ENCODE measurements at regions not wholly inside any gene's neighbourhood (a gene's known extent, or its start where the extent isn't known, plus 50 kb on each side); places are given as distances from the start of the nearest gene placed in this dataset.

DNA sequence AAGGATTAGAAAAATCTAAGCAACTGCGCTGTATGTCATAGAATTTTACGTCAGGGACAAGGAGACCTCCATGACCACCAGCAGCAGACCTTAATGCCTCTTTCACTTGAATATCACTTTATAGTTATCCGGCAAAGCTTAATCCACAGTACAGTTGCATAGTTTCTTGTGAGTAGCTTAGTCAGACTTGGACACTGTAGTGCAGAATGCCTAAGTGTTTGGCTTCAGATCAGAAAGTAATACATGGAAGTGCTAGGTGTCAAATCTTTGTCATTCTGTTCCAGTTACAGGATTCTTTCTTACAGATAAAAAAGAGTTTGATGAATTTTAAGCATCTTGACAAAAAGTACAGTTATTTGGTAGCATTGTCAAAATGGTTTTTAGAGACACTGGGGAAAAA, 239.9 kb upstream of the PAPPA start:
- CTCF ChIA-PET, result no interaction called here
- H3K36me3 ChIP-seq (ENCODE audit: control insufficient read depth, insufficient read depth, low read length), result no peaks in the 10 kb centered on the region
- no peaks in the 10 kb centered on the region for H3K9me3 ChIP-seq (ENCODE audit: control insufficient read depth, insufficient read depth, low read depth, low read length)
- DNase-seq (ENCODE audit: low read depth, low spot score), result no peak
- H3K4me3 ChIP-seq (ENCODE audit: low read depth in 2 of 2, low read length in 2 of 2), result no peak overlapping the region
- BruUV-seq (replicated peaks), result no TSS peak
- intact Hi-C loops (cut with micrococcal nuclease; ENCODE audit: unreplicated experiment) (no loop called here), in situ Hi-C loops (cut with HindIII; ENCODE audit: low pct_unique_long_range_greater_than_20kb, low sequenced_read_pairs) (no loop called here)
- no peak for ATAC-seq
- H3K4me1 ChIP-seq (ENCODE audit: control insufficient read depth, insufficient read depth, low read length), result no peaks in the 10 kb centered on the region
- no peak overlapping the region for H3K27ac ChIP-seq (ENCODE audit: low read length)
- H3K27me3 ChIP-seq (ENCODE audit: control insufficient read depth, insufficient read depth, low read length), result no peaks in the 10 kb centered on the region
- TF ChIP-seq TCF7L2 (IDR thresholded peaks at IDR 0.05; ENCODE audit: low read depth, low read length), result no peak
- no peak for TF ChIP-seq POLR2AphosphoS5 (IDR thresholded peaks at IDR 0.05; ENCODE audit: low read depth, low read length)
- no peak for TF ChIP-seq REST (IDR thresholded peaks at IDR 0.05; ENCODE audit: insufficient read depth in 1 of 2, low read depth in 2 of 2, low read length in 1 of 2)
- TF ChIP-seq SIN3A (IDR thresholded peaks at IDR 0.05; ENCODE audit: borderline replicate concordance, insufficient read depth, low read depth, low read length), result no peak
- no peak for TF ChIP-seq CTCF (IDR thresholded peaks at IDR 0.05)
- POLR2A ChIA-PET, result no interaction called here

GRCh38 chr9:115914291-115914690, 239.3 kb upstream of the PAPPA start:
- TF ChIP-seq REST (IDR thresholded peaks at IDR 0.05; ENCODE audit: insufficient read depth in 1 of 2, low read depth in 2 of 2, low read length in 1 of 2) (no peak), CTCF (IDR thresholded peaks at IDR 0.05) (no peak), TCF7L2 (IDR thresholded peaks at IDR 0.05; ENCODE audit: low read depth, low read length) (no peak)
- H3K9me3 ChIP-seq (ENCODE audit: control insufficient read depth, insufficient read depth, low read depth, low read length), result no peaks in the 10 kb centered on the region
- ATAC-seq, result no peak
- in situ Hi-C loops (cut with HindIII; ENCODE audit: low pct_unique_long_range_greater_than_20kb, low sequenced_read_pairs), result no loop called here
- DNase-seq (ENCODE audit: low read depth, low spot score), result no peak
- H3K4me3 ChIP-seq (ENCODE audit: low read depth in 2 of 2, low read length in 2 of 2), result no peak overlapping the region
- H3K4me1 ChIP-seq (ENCODE audit: control insufficient read depth, insufficient read depth, low read length), result no peaks in the 10 kb centered on the region
- H3K27ac ChIP-seq (ENCODE audit: low read length), result no peak overlapping the region
- intact Hi-C loops (cut with micrococcal nuclease; ENCODE audit: unreplicated experiment), result no loop called here
- BruUV-seq (replicated peaks), result no TSS peak
- no peaks in the 10 kb centered on the region for H3K36me3 ChIP-seq (ENCODE audit: control insufficient read depth, insufficient read depth, low read length)
- CTCF ChIA-PET, result no interaction called here
- POLR2A ChIA-PET, result no interaction called here
- no peaks in the 10 kb centered on the region for H3K27me3 ChIP-seq (ENCODE audit: control insufficient read depth, insufficient read depth, low read length)
